ENCODE measurements at regions not wholly inside any gene's neighbourhood (a gene's known extent, or its start where the extent isn't known, plus 50 kb on each side); places are given as distances from the start of the nearest gene placed in this dataset.
"Not testable (repeated sequence)": the region's sequence is repeated elsewhere in the genome, so short reads cannot be mapped to it uniquely, and the experiment has no call there.

GRCh38 chr15:89021886-89022285 is 66.4 kb upstream of the ABHD2 start:
- not testable (repeated sequence) for TF ChIP-seq YY1 (IDR thresholded peaks at IDR 0.05; ENCODE audit: insufficient read depth, insufficient read length); ZNF274 (IDR thresholded peaks at IDR 0.05; ENCODE audit: low read depth, low read length)
